A549 (cell line): ENCODE measurements at regions not wholly inside any gene's neighbourhood (a gene's known extent, or its start where the extent isn't known, plus 50 kb on each side); places are given as distances from the start of the nearest gene placed in this dataset.

Experiments used
- ATAC-seq, 2 experiments: fragments of 200-7000 bp in 1 of 2; fragments of >200 bp in 1 of 2; cut with Nextera tagmentation in 1 of 2; cut with Tn5 transposase in 1 of 2; 3 replicates each; pipeline versions ENCODE4 v1.8.0 to v1.9.1; 2018 to 2020; ENCODE audit warnings: mild to moderate bottlenecking in 1 of 2, moderate library complexity in 1 of 2
- CTCF ChIA-PET: fragments of 300-600 bp; sonication (Branson Sonifier 250); formaldehyde crosslinking; extraction: SDS; loops from one replicate; lab custom pipeline; 2021; ENCODE audit warnings: antibody characterized with exemption, inconsistent platforms; lab: Yijun Ruan, JAX
- POLR2A ChIA-PET: fragments of 350-600 bp; formaldehyde crosslinking; extraction: SDS; loops from one replicate; lab custom pipeline; 2021; ENCODE audit warnings: antibody characterized with exemption, inconsistent platforms; lab: Yijun Ruan, JAX
- DNase-seq, 2 experiments: peaks; one replicate each; pipeline versions ENCODE4 v3.0.0 to v3.0.0-alpha.2; 2011 to 2016; ENCODE audit warnings: low read depth in 1 of 2, low spot score in 1 of 2
- FAIRE-seq: peaks from 2 replicates; lab custom pipeline; 2011; peaks lifted over from hg19 to GRCh38; lab: Jason Lieb, UNC
- H3K27ac ChIP-seq, 2 experiments: fragments of >200 bp; sonication (Bioruptor Twin); formaldehyde crosslinking; 3 replicates each; pipeline ENCODE4 v1.5.1; 2016 to 2017
- H3K4me1 ChIP-seq: fragments of >200 bp; sonication (Bioruptor Twin); formaldehyde crosslinking; 3 replicates; pipeline ENCODE4 v1.6.1; 2016
- H3K4me2 ChIP-seq: fragments of >200 bp; sonication (Bioruptor Twin); formaldehyde crosslinking; 3 replicates; pipeline ENCODE4 v1.6.1; 2016
- H3K4me3 ChIP-seq: fragments of >200 bp; sonication (Bioruptor Twin); formaldehyde crosslinking; 3 replicates; pipeline ENCODE4 v1.5.1; 2016
- H3K9me3 ChIP-seq: fragments of >200 bp; sonication (Bioruptor Twin); formaldehyde crosslinking; 3 replicates; pipeline ENCODE4 v1.6.1; 2016
- CBX8 ChIP-seq: fragments of 200-600 bp; sonication (generic); IDR thresholded peaks from 2 replicates; pipeline ENCODE4 v1.6.1; 2016
- CHD2 ChIP-seq: fragments of 150-350 bp; IDR thresholded peaks from 2 replicates; pipeline ENCODE4 v1.6.1; 2014; ENCODE audit warnings: low read length; ENCODE audit not compliant: partially characterized antibody
- CTCF ChIP-seq: fragments of >200 bp; sonication (Bioruptor Twin); formaldehyde crosslinking; IDR thresholded peaks from 3 replicates; pipeline ENCODE4 v1.5.1; 2016
- EHMT2 ChIP-seq: fragments of 200-600 bp; sonication (generic); IDR thresholded peaks from 2 replicates; pipeline ENCODE4 v1.6.1; 2016; ENCODE audit warnings: antibody characterized with exemption, low read depth, mild to moderate bottlenecking, moderate library complexity
- FOXS1 ChIP-seq: fragments of 250-450 bp; sonication (Bioruptor Pico); IDR thresholded peaks from 2 replicates; pipeline ENCODE4 v1.5.0; 2020; ENCODE audit warnings: mild to moderate bottlenecking, moderate library complexity
- GATA3 ChIP-seq: IDR thresholded peaks from 2 replicates; pipeline ENCODE4 v1.6.1; 2012; ENCODE audit warnings: borderline replicate concordance
- HDAC2 ChIP-seq: fragments of 200-600 bp; sonication (generic); IDR thresholded peaks from 2 replicates; pipeline ENCODE4 v1.6.1; 2016
- HES2 ChIP-seq: fragments of >200 bp; sonication (Bioruptor Twin); formaldehyde crosslinking; IDR thresholded peaks from 2 replicates; pipeline ENCODE4 v1.6.1; 2016
- HOXB13 ChIP-seq: fragments of 250-450 bp; sonication (Bioruptor Pico); IDR thresholded peaks from 2 replicates; pipeline ENCODE4 v1.5.0; 2020; ENCODE audit warnings: low read depth, mild to moderate bottlenecking, moderate library complexity
- JUN ChIP-seq, 2 experiments: fragments of >200 bp; sonication (Bioruptor Twin); formaldehyde crosslinking; IDR thresholded peaks; 2 replicates in 1 of 2; 3 replicates in 1 of 2; pipeline ENCODE4 v1.6.1; 2016 to 2017
- KDM5A ChIP-seq: fragments of 200-600 bp; sonication (generic); IDR thresholded peaks from 2 replicates; pipeline ENCODE4 v1.6.1; 2016; ENCODE audit warnings: antibody characterized with exemption, mild to moderate bottlenecking
- PHF8 ChIP-seq: fragments of 200-600 bp; sonication (generic); IDR thresholded peaks from 2 replicates; pipeline ENCODE4 v1.6.1; 2016; ENCODE audit warnings: low read depth, mild to moderate bottlenecking, antibody characterized with exemption, moderate library complexity, borderline replicate concordance
- RCOR1 ChIP-seq: fragments of 150-350 bp; IDR thresholded peaks from 2 replicates; pipeline ENCODE4 v1.6.1; 2014; ENCODE audit warnings: antibody characterized with exemption, low read length, low read depth
- REST ChIP-seq: fragments of 200-600 bp; sonication (generic); IDR thresholded peaks from 2 replicates; pipeline ENCODE4 v1.6.1; 2016; ENCODE audit warnings: antibody characterized with exemption, mild to moderate bottlenecking, moderate library complexity
- RNF2 ChIP-seq: fragments of 200-600 bp; sonication (generic); IDR thresholded peaks from 2 replicates; pipeline ENCODE4 v1.6.1; 2016; ENCODE audit warnings: low read depth, mild to moderate bottlenecking, antibody characterized with exemption, moderate library complexity, borderline replicate concordance
- TP53 ChIP-seq: fragments of 250-450 bp; sonication (Bioruptor Pico); IDR thresholded peaks from 2 replicates; pipeline ENCODE4 v1.5.0; 2021; ENCODE audit warnings: mild to moderate bottlenecking, moderate library complexity
- USF2 ChIP-seq: fragments of 450-650 bp; IDR thresholded peaks from 2 replicates; pipeline ENCODE4 v1.6.1; 2014; ENCODE audit warnings: antibody characterized with exemption
- ZFP36 ChIP-seq: fragments of 450-650 bp; IDR thresholded peaks from 2 replicates; pipeline ENCODE4 v1.6.1; 2014; ENCODE audit warnings: borderline replicate concordance; ENCODE audit not compliant: partially characterized antibody
- ZNF302 ChIP-seq: fragments of 250-450 bp; sonication (Bioruptor Pico); IDR thresholded peaks from 2 replicates; pipeline ENCODE4 v1.9.0; 2021; ENCODE audit warnings: inconsistent platforms, mild to moderate bottlenecking, moderate library complexity
- WGBS: methylation state at CpG from one replicate; pipeline ENCODE4 v1.1.6; 2017; ENCODE audit errors: missing lambda C conversion rate; 5-methylcytosine and 5-hydroxymethylcytosine counted together

GRCh38 chr1:199859491-199859933 lies 168.0 kb upstream of the NR5A2 start (continued):
- no peak for TF ChIP-seq HES2
- no peak for TF ChIP-seq ZFP36
- no peak for TF ChIP-seq EHMT2
- TF ChIP-seq REST = no peak
- TF ChIP-seq TP53 (CRISPR knock-in tag) = no peak
- TF ChIP-seq CTCF = no peak
- TF ChIP-seq, all 56 proteins: peak for 5

- Histone ChIP-seq H3K4me3 (no peak overlapping the region), H3K4me2 (no peak overlapping the region), H3K9me3 (no peaks in the 10 kb centered on the region), H3K4me1 (peaks cover 31% of the 10 kb centered on the region), H3K27ac (peak overlapping the region; percentile 17 to 65; a peak in 3 of 6 replicates)
- CTCF ChIA-PET = no interaction called here
- FAIRE-seq (no peak), DNase-seq (no peak), ATAC-seq (no peak)
- 82% methylated on average over 3 of the region's 3 CpGs for WGBS
- POLR2A ChIA-PET = no interaction called here
- TF ChIP-seq CBX8 (no peak), RCOR1 (no peak), HDAC2 (no peak), USF2 (no peak), HOXB13 (CRISPR knock-in tag) (no peak), CHD2 (no peak), FOXS1 (CRISPR knock-in tag) (no peak)
Observed at GRCh38 chr1:199861020-199861795, 166.3 kb upstream of the NR5A2 start.

- no peaks in the 10 kb centered on the region for H3K9me3 ChIP-seq
- WGBS = 60% methylated on average over 2 of the region's 2 CpGs
- H3K4me3 ChIP-seq = no peak overlapping the region
- POLR2A ChIA-PET = no interaction called here
- CTCF ChIA-PET = interaction anchor here (1.2 kb wide), 1 partner anchor 177 kb away, joined by 5 read pairs; no protein-coding TSS in a partner anchor
- H3K4me2 ChIP-seq = no peak overlapping the region
- H3K27ac ChIP-seq = peak overlapping the region in 1 of 2 experiments; percentile 48; a peak in 2 of 6 replicates
- ATAC-seq = no peak
- TF ChIP-seq JUN (IDR thresholded peaks at IDR 0.05) (no peak), CTCF (no peak), ZNF302 (CRISPR knock-in tag) (no peak), KDM5A (no peak), GATA3 (no peak), PHF8 (no peak), USF2 (no peak), RNF2 (no peak), TP53 (CRISPR knock-in tag) (no peak)
- DNase-seq = no peak
- FAIRE-seq = no peak
- peaks cover 31% of the 10 kb centered on the region for H3K4me1 ChIP-seq
Observed at GRCh38 chr1:199862047-199862446, 165.5 kb upstream of the NR5A2 start.
